ENCODE measurements at regions not wholly inside any gene's neighbourhood (a gene's known extent, or its start where the extent isn't known, plus 50 kb on each side); places are given as distances from the start of the nearest gene placed in this dataset.

DNA sequence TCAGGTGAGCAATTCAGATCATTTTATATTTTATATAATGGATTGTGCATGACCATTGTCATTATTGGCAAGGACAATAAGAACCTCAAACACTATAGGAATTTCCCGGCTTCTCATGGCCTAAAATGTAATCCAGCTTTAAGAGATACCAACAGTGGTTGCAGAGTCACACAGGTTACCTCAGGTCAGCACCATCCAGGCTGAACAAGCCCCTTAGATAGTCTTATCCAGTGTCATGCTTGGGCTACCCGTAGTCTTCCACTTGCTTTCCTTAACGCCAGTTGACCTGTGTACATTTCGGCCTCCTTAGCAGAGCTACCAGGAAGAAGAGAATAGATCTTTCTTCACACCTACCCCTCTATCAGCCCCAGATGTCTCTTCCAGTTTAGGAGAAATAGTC lies 293.3 kb upstream of the SYT4 start:
- H3K27ac ChIP-seq (ENCODE audit: low read depth in 1 of 2, low read length in 2 of 2), result no peak overlapping the region
- no peaks in the 10 kb centered on the region for H3K36me3 ChIP-seq (ENCODE audit: control insufficient read depth in 1 of 2, insufficient read depth in 2 of 2, low read length in 1 of 2)
- DNase-seq (no peak), ATAC-seq (ENCODE audit: low FRiP score) (no peak)
- WGBS, 2 donors, result 84 to 87% methylated on average over 4 of the region's 4 CpGs
- H3K9me3 ChIP-seq (ENCODE audit: control insufficient read depth, low read length), result no peaks in the 10 kb centered on the region
- no peaks in the 10 kb centered on the region for H3K4me1 ChIP-seq (ENCODE audit: control insufficient read depth in 1 of 2, insufficient read depth in 2 of 2, low read length in 2 of 2)
- no peak overlapping the region for H3K4me3 ChIP-seq (ENCODE audit: low read length in 2 of 2)
- H3K27me3 ChIP-seq (ENCODE audit: control insufficient read depth in 1 of 2, insufficient read depth in 2 of 2, low read length in 1 of 2), result no peaks in the 10 kb centered on the region
- intact Hi-C loops (cut with DNase I), result loop anchor here in 1 of 2 donors (2.0 kb wide), 1 partner anchor 16 kb away; no protein-coding TSS in a partner anchor

DNA sequence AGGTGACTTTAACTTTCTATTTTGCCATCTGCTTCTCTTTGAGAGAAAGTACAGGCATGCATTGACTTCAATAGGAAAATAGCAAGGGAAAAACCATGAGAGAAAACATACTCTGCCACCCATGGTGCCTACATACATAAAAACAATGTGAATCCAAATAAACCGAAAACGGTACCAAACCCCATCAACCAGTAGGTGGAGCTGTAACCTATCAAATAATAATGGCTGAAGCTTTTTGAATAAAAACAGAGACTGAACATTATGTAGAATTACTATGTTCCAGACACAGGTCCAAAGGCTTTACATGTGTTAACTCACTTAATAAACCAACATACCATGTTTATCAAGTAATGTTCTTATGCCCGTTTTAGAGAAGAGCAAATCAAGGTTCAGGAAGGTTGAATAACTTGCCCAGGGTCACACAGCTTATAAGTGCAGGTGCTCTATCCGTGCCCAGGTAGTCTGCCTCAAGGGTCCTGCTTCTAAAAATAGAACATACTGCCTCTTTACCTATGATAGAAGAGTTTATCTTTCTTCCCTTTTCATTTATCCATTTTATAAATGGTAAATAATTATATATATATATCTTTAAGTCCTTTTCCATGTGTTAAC lies 293.9 kb upstream of the SYT4 start:
- Histone ChIP-seq H3K36me3 (ENCODE audit: control insufficient read depth in 1 of 2, insufficient read depth in 2 of 2, low read length in 1 of 2) (no peaks in the 10 kb centered on the region), H3K4me1 (ENCODE audit: control insufficient read depth in 1 of 2, insufficient read depth in 2 of 2, low read length in 2 of 2) (no peaks in the 10 kb centered on the region), H3K4me3 (ENCODE audit: low read length in 2 of 2) (no peak overlapping the region), H3K27me3 (ENCODE audit: control insufficient read depth in 1 of 2, insufficient read depth in 2 of 2, low read length in 1 of 2) (no peaks in the 10 kb centered on the region), H3K9me3 (ENCODE audit: control insufficient read depth, low read length) (no peaks in the 10 kb centered on the region), H3K27ac (ENCODE audit: low read depth in 1 of 2, low read length in 2 of 2) (no peak overlapping the region)
- ATAC-seq (ENCODE audit: low FRiP score) (no peak), DNase-seq (no peak)
- WGBS, 2 donors, result 29 to 33% methylated on average over 4 of the region's 4 CpGs
- intact Hi-C loops (cut with DNase I), result loop anchor here in 1 of 2 donors (2.0 kb wide), 1 partner anchor 16 kb away; no protein-coding TSS in a partner anchor

DNA sequence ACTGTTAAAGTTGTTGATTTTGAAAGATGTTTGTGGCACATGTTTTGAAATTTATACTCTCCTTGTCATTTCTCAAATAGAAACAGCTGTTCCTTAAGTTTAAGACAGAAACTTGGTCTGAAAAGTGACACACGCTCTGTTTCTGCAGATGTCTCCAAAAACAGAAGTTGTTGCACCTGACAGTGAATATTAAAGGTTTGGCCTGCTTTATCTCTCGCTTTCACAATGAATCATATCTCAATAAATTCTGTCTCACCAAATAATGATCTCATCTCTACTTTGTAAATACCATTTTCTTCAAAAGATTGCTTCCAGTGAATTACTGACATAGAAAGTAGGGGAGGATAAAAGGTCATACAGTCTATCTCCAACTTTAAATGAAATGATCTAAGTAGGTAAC lies 294.9 kb upstream of the SYT4 start:
- ATAC-seq (ENCODE audit: low FRiP score) (no peak), DNase-seq (no peak)
- Histone ChIP-seq H3K4me1 (ENCODE audit: control insufficient read depth in 1 of 2, insufficient read depth in 2 of 2, low read length in 2 of 2) (no peaks in the 10 kb centered on the region), H3K9me3 (ENCODE audit: control insufficient read depth, low read length) (no peaks in the 10 kb centered on the region), H3K4me3 (ENCODE audit: low read length in 2 of 2) (no peak overlapping the region), H3K27ac (ENCODE audit: low read depth in 1 of 2, low read length in 2 of 2) (no peak overlapping the region), H3K27me3 (ENCODE audit: control insufficient read depth in 1 of 2, insufficient read depth in 2 of 2, low read length in 1 of 2) (no peaks in the 10 kb centered on the region), H3K36me3 (ENCODE audit: control insufficient read depth in 1 of 2, insufficient read depth in 2 of 2, low read length in 1 of 2) (no peaks in the 10 kb centered on the region)
- intact Hi-C loops (cut with DNase I), result no loop called here
- 83 to 84% methylated on average over 2 of the region's 2 CpGs for WGBS, 2 donors

GRCh38 chr18:43574974-43575373 lies 297.7 kb upstream of the SYT4 start:
- 53 to 58% methylated on average over 3 of the region's 3 CpGs for WGBS, 2 donors

GRCh38 chr18:43578211-43578610 lies 300.9 kb upstream of the SYT4 start:
- Histone ChIP-seq H3K27ac (ENCODE audit: low read depth in 1 of 2, low read length in 2 of 2) (no peak overlapping the region), H3K4me3 (ENCODE audit: low read length in 2 of 2) (no peak overlapping the region), H3K4me1 (ENCODE audit: control insufficient read depth in 1 of 2, insufficient read depth in 2 of 2, low read length in 2 of 2) (no peaks in the 10 kb centered on the region), H3K36me3 (ENCODE audit: control insufficient read depth in 1 of 2, insufficient read depth in 2 of 2, low read length in 1 of 2) (no peaks in the 10 kb centered on the region), H3K9me3 (ENCODE audit: control insufficient read depth, low read length) (no peaks in the 10 kb centered on the region), H3K27me3 (ENCODE audit: control insufficient read depth in 1 of 2, insufficient read depth in 2 of 2, low read length in 1 of 2) (no peaks in the 10 kb centered on the region)
- intact Hi-C loops (cut with DNase I), result no loop called here
- ATAC-seq (ENCODE audit: low FRiP score) (no peak), DNase-seq (no peak)
- 61 to 74% methylated on average over 1 of the region's 1 CpG for WGBS, 2 donors

More at GRCh38 chr18:43574974-43575373, 297.7 kb upstream of the SYT4 start:
- ATAC-seq (ENCODE audit: low FRiP score) (no peak), DNase-seq (no peak)
- Histone ChIP-seq H3K4me1 (ENCODE audit: control insufficient read depth in 1 of 2, insufficient read depth in 2 of 2, low read length in 2 of 2) (no peaks in the 10 kb centered on the region), H3K27ac (ENCODE audit: low read depth in 1 of 2, low read length in 2 of 2) (no peak overlapping the region), H3K4me3 (ENCODE audit: low read length in 2 of 2) (no peak overlapping the region), H3K36me3 (ENCODE audit: control insufficient read depth in 1 of 2, insufficient read depth in 2 of 2, low read length in 1 of 2) (no peaks in the 10 kb centered on the region), H3K27me3 (ENCODE audit: control insufficient read depth in 1 of 2, insufficient read depth in 2 of 2, low read length in 1 of 2) (no peaks in the 10 kb centered on the region), H3K9me3 (ENCODE audit: control insufficient read depth, low read length) (no peaks in the 10 kb centered on the region)
- intact Hi-C loops (cut with DNase I), result no loop called here

DNA sequence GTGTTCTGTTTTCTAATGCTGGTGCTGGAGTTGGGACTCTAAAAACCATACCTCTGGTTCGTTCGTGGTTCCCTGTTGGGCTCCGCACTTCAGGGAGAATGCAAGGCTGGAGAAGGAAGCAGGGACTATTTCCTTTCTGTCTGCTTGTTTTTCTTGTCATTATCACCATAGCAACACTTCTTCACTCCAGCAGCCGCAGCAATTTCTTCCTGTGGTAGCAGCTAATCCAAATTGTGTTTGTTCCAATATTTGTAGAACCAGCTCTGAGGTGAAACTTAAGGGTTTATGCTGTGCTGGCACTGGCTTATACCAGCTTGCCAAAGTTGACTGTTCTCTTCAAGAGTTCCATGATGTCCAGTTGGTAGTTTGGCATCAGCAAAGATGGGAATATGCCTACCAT lies 301.4 kb upstream of the SYT4 start:
- intact Hi-C loops (cut with DNase I), result no loop called here
- no peaks in the 10 kb centered on the region for H3K4me1 ChIP-seq (ENCODE audit: control insufficient read depth in 1 of 2, insufficient read depth in 2 of 2, low read length in 2 of 2)
- ATAC-seq (ENCODE audit: low FRiP score), result no peak
- H3K4me3 ChIP-seq (ENCODE audit: low read length in 2 of 2), result no peak overlapping the region
- WGBS, 2 donors, result 6 to 19% methylated on average over 4 of the region's 4 CpGs
- H3K9me3 ChIP-seq (ENCODE audit: control insufficient read depth, low read length), result no peaks in the 10 kb centered on the region
- no peak for DNase-seq
- H3K27me3 ChIP-seq (ENCODE audit: control insufficient read depth in 1 of 2, insufficient read depth in 2 of 2, low read length in 1 of 2), result no peaks in the 10 kb centered on the region
- no peaks in the 10 kb centered on the region for H3K36me3 ChIP-seq (ENCODE audit: control insufficient read depth in 1 of 2, insufficient read depth in 2 of 2, low read length in 1 of 2)
- H3K27ac ChIP-seq (ENCODE audit: low read depth in 1 of 2, low read length in 2 of 2), result no peak overlapping the region

- H3K4me1 ChIP-seq (ENCODE audit: control insufficient read depth in 1 of 2, insufficient read depth in 2 of 2, low read length in 2 of 2), result no peaks in the 10 kb centered on the region
- WGBS, 2 donors, result 71 to 83% methylated on average over 2 of the region's 2 CpGs
- intact Hi-C loops (cut with DNase I), result no loop called here
- ATAC-seq (ENCODE audit: low FRiP score) (no peak), DNase-seq (no peak)
- no peak overlapping the region for H3K4me3 ChIP-seq (ENCODE audit: low read length in 2 of 2)
- H3K9me3 ChIP-seq (ENCODE audit: control insufficient read depth, low read length), result no peaks in the 10 kb centered on the region
- H3K27ac ChIP-seq (ENCODE audit: low read depth in 1 of 2, low read length in 2 of 2), result no peak overlapping the region
- H3K36me3 ChIP-seq (ENCODE audit: control insufficient read depth in 1 of 2, insufficient read depth in 2 of 2, low read length in 1 of 2), result no peaks in the 10 kb centered on the region
- no peaks in the 10 kb centered on the region for H3K27me3 ChIP-seq (ENCODE audit: control insufficient read depth in 1 of 2, insufficient read depth in 2 of 2, low read length in 1 of 2)
These were observed 304.7 kb upstream of the SYT4 start for GRCh38 chr18:43581936-43582519.

- H3K4me1 ChIP-seq (ENCODE audit: control insufficient read depth in 1 of 2, insufficient read depth in 2 of 2, low read length in 2 of 2), result no peaks in the 10 kb centered on the region
- intact Hi-C loops (cut with DNase I), result loop anchor here in 1 of 2 donors (2.0 kb wide), 1 partner anchor 17 kb away; no protein-coding TSS in a partner anchor
- H3K4me3 ChIP-seq (ENCODE audit: low read length in 2 of 2), result no peak overlapping the region
- no peak overlapping the region for H3K27ac ChIP-seq (ENCODE audit: low read depth in 1 of 2, low read length in 2 of 2)
- DNase-seq, result no peak
- no peak for ATAC-seq (ENCODE audit: low FRiP score)
- H3K36me3 ChIP-seq (ENCODE audit: control insufficient read depth in 1 of 2, insufficient read depth in 2 of 2, low read length in 1 of 2), result no peaks in the 10 kb centered on the region
- no peaks in the 10 kb centered on the region for H3K27me3 ChIP-seq (ENCODE audit: control insufficient read depth in 1 of 2, insufficient read depth in 2 of 2, low read length in 1 of 2)
- 0 to 1% methylated on average over 1 of the region's 1 CpG for WGBS, 2 donors
- no peaks in the 10 kb centered on the region for H3K9me3 ChIP-seq (ENCODE audit: control insufficient read depth, low read length)
These were observed 310.4 kb upstream of the SYT4 start for GRCh38 chr18:43587538-43588153.

- Histone ChIP-seq H3K9me3 (ENCODE audit: control insufficient read depth, low read length) (no peaks in the 10 kb centered on the region), H3K4me3 (ENCODE audit: low read length in 2 of 2) (no peak overlapping the region), H3K27ac (ENCODE audit: low read depth in 1 of 2, low read length in 2 of 2) (no peak overlapping the region), H3K27me3 (ENCODE audit: control insufficient read depth in 1 of 2, insufficient read depth in 2 of 2, low read length in 1 of 2) (no peaks in the 10 kb centered on the region), H3K36me3 (ENCODE audit: control insufficient read depth in 1 of 2, insufficient read depth in 2 of 2, low read length in 1 of 2) (no peaks in the 10 kb centered on the region), H3K4me1 (ENCODE audit: control insufficient read depth in 1 of 2, insufficient read depth in 2 of 2, low read length in 2 of 2) (no peaks in the 10 kb centered on the region)
- ATAC-seq (ENCODE audit: low FRiP score), result peak; percentile 49
- WGBS, 2 donors, result 46 to 66% methylated on average over 3 of the region's 3 CpGs
- peak in 1 of 2 donors; percentile 65 for DNase-seq
- intact Hi-C loops (cut with DNase I), result no loop called here
These were observed 311.5 kb upstream of the SYT4 start for GRCh38 chr18:43588838-43589237.

Measured in aorta (tissue), 5 donors.